ENCODE measurements at regions not wholly inside any gene's neighbourhood (a gene's known extent, or its start where the extent isn't known, plus 50 kb on each side); places are given as distances from the start of the nearest gene placed in this dataset.

DNA sequence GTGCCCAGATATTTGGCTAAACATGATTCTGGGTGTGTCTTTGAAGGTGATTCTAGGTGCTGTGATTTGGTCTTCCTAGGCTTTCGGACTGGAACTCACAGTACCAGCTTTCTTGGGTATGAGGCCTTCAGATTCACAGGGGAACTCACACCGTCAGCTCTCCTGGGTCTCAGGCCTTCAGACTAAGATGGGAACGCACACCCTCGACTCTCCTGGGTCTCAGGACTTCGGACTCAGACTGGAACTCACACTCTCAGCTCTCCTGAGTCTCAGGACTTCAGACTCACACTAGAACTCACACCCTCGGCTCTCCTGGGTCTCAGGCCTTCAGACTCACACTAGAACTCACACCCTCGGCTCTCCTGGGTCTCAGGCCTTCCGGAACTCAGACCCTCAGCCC is 137.7 kb downstream of the CRLF2 start:
- TF ChIP-seq EZH2 (IDR thresholded peaks at IDR 0.05; ENCODE audit: insufficient read depth, poor library complexity, severe bottlenecking) (no peak), EZH2phosphoT487 (IDR thresholded peaks at IDR 0.05; ENCODE audit: insufficient read depth, low read depth) (no peak)
